HFFc6 (cell line): ENCODE measurements at regions not wholly inside any gene's neighbourhood (a gene's known extent, or its start where the extent isn't known, plus 50 kb on each side); places are given as distances from the start of the nearest gene placed in this dataset.

ENCODE experiments used
- DNase-seq: peaks from one replicate; pipeline ENCODE4 v3.0.0-alpha.2; 2018
- H3K27ac Mint-ChIP-seq: 2 replicates; pipeline ENCODE4 v1.8.0; 2020; ENCODE audit warnings: mild to moderate bottlenecking, mixed read lengths
- H3K27me3 Mint-ChIP-seq: 2 replicates; pipeline ENCODE4 v1.8.0; 2021; ENCODE audit warnings: mild to moderate bottlenecking, moderate library complexity, mixed read lengths; ENCODE audit not compliant: insufficient read depth
- H3K36me3 Mint-ChIP-seq: 2 replicates; pipeline ENCODE4 v1.8.0; 2021; ENCODE audit warnings: low read depth, mixed read lengths
- H3K4me1 Mint-ChIP-seq: 2 replicates; pipeline ENCODE4 v1.8.0; 2020; ENCODE audit warnings: low read depth, mixed read lengths
- H3K4me3 Mint-ChIP-seq: 2 replicates; pipeline ENCODE4 v1.8.0; 2020; ENCODE audit warnings: mild to moderate bottlenecking, moderate library complexity, mixed read lengths
- H3K9me3 Mint-ChIP-seq: 2 replicates; pipeline ENCODE4 v1.8.0; 2020; ENCODE audit warnings: mild to moderate bottlenecking, mixed read lengths
- TF ChIP-seq, protein P1 (sequence below): fragments of 200-600 bp; sonication (generic); IDR thresholded peaks from 2 replicates; pipeline ENCODE4 v1.5.0; 2021; ENCODE audit warnings: antibody characterized with exemption, mild to moderate bottlenecking

DNA sequence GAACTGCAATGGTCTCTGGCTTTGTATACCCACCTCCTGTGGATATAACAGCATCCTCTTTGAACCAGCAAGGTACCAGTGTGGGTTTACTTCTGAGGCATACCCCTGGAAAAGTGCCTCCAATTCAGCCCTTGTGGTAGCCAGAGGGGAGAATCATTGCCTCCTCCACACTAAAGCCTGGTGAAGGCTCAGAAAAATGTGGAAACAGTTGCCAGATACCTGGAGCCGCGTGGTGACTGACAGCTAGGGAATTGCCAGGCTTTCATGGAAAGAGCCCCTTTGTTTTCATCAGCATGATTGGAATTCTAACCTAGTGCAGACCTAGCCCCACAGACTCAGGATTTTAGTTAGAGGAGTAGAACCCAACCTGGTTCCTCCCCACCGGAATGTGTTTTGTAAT, 168.6 kb upstream of the KLF3 start:
- Mint-ChIP-seq H3K4me1 (no peaks in the 10 kb centered on the region), H3K27ac (no peak overlapping the region), H3K9me3 (no peaks in the 10 kb centered on the region), H3K36me3 (no peaks in the 10 kb centered on the region), H3K4me3 (no peak overlapping the region), H3K27me3 (peaks cover 6% of the 10 kb centered on the region)
- TF ChIP-seq, protein P1, sequence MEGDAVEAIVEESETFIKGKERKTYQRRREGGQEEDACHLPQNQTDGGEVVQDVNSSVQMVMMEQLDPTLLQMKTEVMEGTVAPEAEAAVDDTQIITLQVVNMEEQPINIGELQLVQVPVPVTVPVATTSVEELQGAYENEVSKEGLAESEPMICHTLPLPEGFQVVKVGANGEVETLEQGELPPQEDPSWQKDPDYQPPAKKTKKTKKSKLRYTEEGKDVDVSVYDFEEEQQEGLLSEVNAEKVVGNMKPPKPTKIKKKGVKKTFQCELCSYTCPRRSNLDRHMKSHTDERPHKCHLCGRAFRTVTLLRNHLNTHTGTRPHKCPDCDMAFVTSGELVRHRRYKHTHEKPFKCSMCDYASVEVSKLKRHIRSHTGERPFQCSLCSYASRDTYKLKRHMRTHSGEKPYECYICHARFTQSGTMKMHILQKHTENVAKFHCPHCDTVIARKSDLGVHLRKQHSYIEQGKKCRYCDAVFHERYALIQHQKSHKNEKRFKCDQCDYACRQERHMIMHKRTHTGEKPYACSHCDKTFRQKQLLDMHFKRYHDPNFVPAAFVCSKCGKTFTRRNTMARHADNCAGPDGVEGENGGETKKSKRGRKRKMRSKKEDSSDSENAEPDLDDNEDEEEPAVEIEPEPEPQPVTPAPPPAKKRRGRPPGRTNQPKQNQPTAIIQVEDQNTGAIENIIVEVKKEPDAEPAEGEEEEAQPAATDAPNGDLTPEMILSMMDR: no peak
- DNase-seq: no peak

DNA sequence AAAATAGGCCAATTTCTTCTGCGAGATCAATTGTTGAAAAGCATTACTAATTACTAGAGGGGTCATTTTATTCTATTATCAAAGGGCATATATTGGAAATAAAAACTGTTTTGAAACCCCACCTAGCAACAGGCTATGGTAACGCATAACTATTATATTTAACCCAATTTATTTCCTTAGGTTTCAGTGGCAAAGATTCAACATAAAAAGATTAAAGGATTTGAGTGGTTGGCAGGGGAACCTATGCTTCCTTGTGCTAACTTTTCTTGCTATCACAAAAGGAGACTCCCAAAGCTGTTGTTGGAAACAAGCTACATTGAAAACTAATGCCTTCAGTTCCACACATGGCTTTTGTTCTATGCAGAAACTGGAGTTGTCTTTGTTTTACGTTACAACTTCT, 166.9 kb upstream of the KLF3 start:
- Mint-ChIP-seq H3K4me1 (no peaks in the 10 kb centered on the region), H3K27ac (no peak overlapping the region), H3K9me3 (no peaks in the 10 kb centered on the region), H3K4me3 (no peak overlapping the region), H3K27me3 (peaks cover 6% of the 10 kb centered on the region), H3K36me3 (no peaks in the 10 kb centered on the region)
- TF ChIP-seq, protein P1: no peak
- DNase-seq: no peak

DNA sequence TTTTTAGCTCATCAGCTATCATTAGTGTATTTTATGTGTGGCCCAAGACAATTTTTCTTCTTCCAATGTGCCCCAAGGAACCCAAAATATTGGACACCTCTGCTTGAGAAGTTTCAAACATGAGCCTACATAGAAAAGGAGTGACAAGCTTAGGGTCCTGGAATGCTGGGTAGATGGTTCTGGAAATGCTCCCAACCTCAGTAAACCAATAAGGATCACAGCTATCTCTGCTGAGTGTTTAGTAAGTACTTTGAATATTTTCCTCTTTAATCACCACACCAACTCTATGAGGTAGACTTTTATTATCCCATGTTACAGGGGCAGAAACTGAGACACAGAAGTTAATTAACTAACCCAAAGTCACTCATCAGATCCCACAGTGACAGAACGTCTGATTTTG, 164.9 kb upstream of the KLF3 start:
- H3K27ac Mint-ChIP-seq: no peak overlapping the region
- peaks cover 6% of the 10 kb centered on the region for H3K27me3 Mint-ChIP-seq
- TF ChIP-seq, protein P1: no peak
- H3K4me1 Mint-ChIP-seq: no peaks in the 10 kb centered on the region
- DNase-seq: no peak
- no peaks in the 10 kb centered on the region for H3K36me3 Mint-ChIP-seq
- H3K4me3 Mint-ChIP-seq: no peak overlapping the region
- no peaks in the 10 kb centered on the region for H3K9me3 Mint-ChIP-seq

DNA sequence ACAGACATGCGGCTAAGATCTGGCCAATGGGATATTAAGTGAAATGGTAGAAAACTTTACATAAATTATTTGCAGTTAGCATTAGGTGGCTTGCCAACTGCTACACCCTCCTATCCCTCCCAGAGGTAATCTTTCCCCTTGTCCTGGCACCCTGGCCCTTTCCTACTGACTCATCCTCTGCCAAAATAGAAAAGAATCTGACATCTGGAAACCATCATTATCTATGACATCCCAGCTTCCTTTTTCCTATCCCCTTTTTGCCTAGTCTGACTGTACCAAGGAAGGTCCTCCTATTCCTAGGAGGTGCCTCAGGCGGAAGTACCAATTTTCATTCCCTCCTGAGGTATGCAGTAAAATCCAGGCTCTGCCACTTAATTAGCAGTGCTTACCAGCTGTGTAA, 163.6 kb upstream of the KLF3 start:
- no peak for DNase-seq
- H3K9me3 Mint-ChIP-seq: no peaks in the 10 kb centered on the region

DNA sequence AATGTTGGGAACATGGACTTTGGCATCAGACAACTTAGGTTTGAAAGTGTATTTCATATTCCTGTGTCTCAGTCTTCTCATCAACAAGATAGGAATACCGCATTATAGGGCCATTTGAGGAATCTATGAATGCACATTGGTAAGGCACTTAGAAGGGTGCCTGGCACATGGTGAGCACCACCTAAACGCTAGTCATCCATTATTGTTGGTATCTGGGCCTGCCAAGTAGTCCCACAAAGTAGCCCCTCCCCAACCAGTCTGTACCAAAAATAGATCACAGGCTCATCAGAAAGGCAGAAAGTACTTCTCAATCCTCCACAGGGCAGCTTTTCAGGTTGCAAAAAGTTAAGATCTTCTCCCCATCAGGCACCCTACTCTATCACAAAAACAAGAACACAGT, 162.3 kb upstream of the KLF3 start:
- H3K9me3 Mint-ChIP-seq: no peaks in the 10 kb centered on the region
- H3K36me3 Mint-ChIP-seq: no peaks in the 10 kb centered on the region
- TF ChIP-seq, protein P1: no peak

More for the DNA sequence above, 163.6 kb upstream of the KLF3 start:
- Mint-ChIP-seq H3K27me3 (peaks cover 4% of the 10 kb centered on the region), H3K27ac (no peak overlapping the region), H3K4me1 (no peaks in the 10 kb centered on the region), H3K4me3 (no peak overlapping the region), H3K36me3 (no peaks in the 10 kb centered on the region)
- TF ChIP-seq, protein P1: no peak

More for the DNA sequence above, 162.3 kb upstream of the KLF3 start:
- Mint-ChIP-seq H3K27me3 (peaks cover 12% of the 10 kb centered on the region), H3K4me1 (no peaks in the 10 kb centered on the region), H3K27ac (no peak overlapping the region), H3K4me3 (no peak overlapping the region)
- DNase-seq: no peak
